Stimulated activated CD8-positive, alpha-beta memory T cell treated with anti-CD3 and anti-CD28 coated beads, Interleukin-7, amount 100 ng/mL, for 1 hour (primary cell): ENCODE measurements at regions not wholly inside any gene's neighbourhood (a gene's known extent, or its start where the extent isn't known, plus 50 kb on each side); places are given as distances from the start of the nearest gene placed in this dataset.
"Not testable (repeated sequence)": the region's sequence is repeated elsewhere in the genome, so short reads cannot be mapped to it uniquely, and the experiment has no call there.

Source experiments
- DNase-seq, 2 donors: peaks; one replicate each; pipeline ENCODE4 v3.0.0-alpha.2; 2020; ENCODE audit warnings: low read depth in 2 of 2

GRCh38 chr13:50452756-50453155 lies 390.7 kb downstream of the DLEU7 start:
- DNase-seq = no peak

GRCh38 chr13:50453188-50453587 lies 390.3 kb downstream of the DLEU7 start:
- no peak for DNase-seq

- no peak for DNase-seq
Measured at GRCh38 chr13:50456111-50456510, 387.4 kb downstream of the DLEU7 start.

GRCh38 chr13:50457415-50458393 lies 385.8 kb downstream of the DLEU7 start:
- DNase-seq = no peak

GRCh38 chr13:50459046-50459445 lies 384.4 kb downstream of the DLEU7 start:
- DNase-seq = no peak

GRCh38 chr13:50459658-50460057 lies 383.8 kb downstream of the DLEU7 start:
- no peak for DNase-seq

- DNase-seq = no peak
Measured at GRCh38 chr13:50460358-50460757, 383.1 kb downstream of the DLEU7 start.

- no peak for DNase-seq
Measured at GRCh38 chr13:50461189-50461588, 382.3 kb downstream of the DLEU7 start.

- DNase-seq = no peak
Measured at GRCh38 chr13:50463719-50464118, 379.8 kb downstream of the DLEU7 start.

- DNase-seq = no peak
Measured at GRCh38 chr13:50464349-50465251, 378.9 kb downstream of the DLEU7 start.

GRCh38 chr13:50466456-50466855 lies 377.0 kb downstream of the DLEU7 start:
- no peak for DNase-seq

- DNase-seq = no peak
Measured at GRCh38 chr13:50467156-50468110, 376.1 kb downstream of the DLEU7 start.

GRCh38 chr13:50468849-50469669 lies 374.4 kb downstream of the DLEU7 start:
- no peak for DNase-seq

GRCh38 chr13:50473050-50473449 lies 370.4 kb downstream of the DLEU7 start:
- not testable (repeated sequence) for DNase-seq

- DNase-seq = no peak
Measured at GRCh38 chr13:50474088-50474662, 369.3 kb downstream of the DLEU7 start.

- no peak for DNase-seq
Measured at GRCh38 chr13:50476577-50477285, 366.8 kb downstream of the DLEU7 start.

- DNase-seq = no peak
Measured at GRCh38 chr13:50481936-50482335, 361.6 kb downstream of the DLEU7 start.

GRCh38 chr13:50483416-50483815 lies 360.1 kb downstream of the DLEU7 start:
- DNase-seq = no peak

GRCh38 chr13:50484472-50485113 lies 358.9 kb downstream of the DLEU7 start:
- no peak for DNase-seq
